Chondrocyte (in vitro differentiated cells): ENCODE measurements at regions not wholly inside any gene's neighbourhood (a gene's known extent, or its start where the extent isn't known, plus 50 kb on each side); places are given as distances from the start of the nearest gene placed in this dataset.

Source experiments
- DNase-seq: peaks from one replicate; pipeline ENCODE4 v3.0.0; 2021; ENCODE audit warnings: mixed read lengths, low spot score
- H3K27ac Mint-ChIP-seq: one replicate; pipeline ENCODE4 v1.8.0; 2021; ENCODE audit warnings: mild to moderate bottlenecking, moderate library complexity, mixed read lengths; ENCODE audit not compliant: unreplicated experiment
- H3K27me3 Mint-ChIP-seq: 2 replicates; pipeline ENCODE4 v1.8.0; 2021; ENCODE audit warnings: low read depth, mixed read lengths
- H3K36me3 Mint-ChIP-seq: 2 replicates; pipeline ENCODE4 v1.8.0; 2021; ENCODE audit warnings: low read depth, mixed read lengths
- H3K4me1 Mint-ChIP-seq: 2 replicates; pipeline ENCODE4 v1.8.0; 2021; ENCODE audit warnings: low read depth, mild to moderate bottlenecking, mixed read lengths
- H3K4me3 Mint-ChIP-seq: one replicate; pipeline ENCODE4 v1.8.0; 2021; ENCODE audit warnings: mild to moderate bottlenecking, moderate library complexity, mixed read lengths; ENCODE audit not compliant: unreplicated experiment
- H3K9me3 Mint-ChIP-seq: 2 replicates; pipeline ENCODE4 v1.8.0; 2021; ENCODE audit warnings: low read depth, mixed read lengths
- CTCF ChIP-seq: fragments of 200-600 bp; sonication (generic); IDR thresholded peaks from 2 replicates; pipeline ENCODE4 v1.5.0; 2021; ENCODE audit warnings: antibody characterized with exemption, mild to moderate bottlenecking, moderate library complexity

DNA sequence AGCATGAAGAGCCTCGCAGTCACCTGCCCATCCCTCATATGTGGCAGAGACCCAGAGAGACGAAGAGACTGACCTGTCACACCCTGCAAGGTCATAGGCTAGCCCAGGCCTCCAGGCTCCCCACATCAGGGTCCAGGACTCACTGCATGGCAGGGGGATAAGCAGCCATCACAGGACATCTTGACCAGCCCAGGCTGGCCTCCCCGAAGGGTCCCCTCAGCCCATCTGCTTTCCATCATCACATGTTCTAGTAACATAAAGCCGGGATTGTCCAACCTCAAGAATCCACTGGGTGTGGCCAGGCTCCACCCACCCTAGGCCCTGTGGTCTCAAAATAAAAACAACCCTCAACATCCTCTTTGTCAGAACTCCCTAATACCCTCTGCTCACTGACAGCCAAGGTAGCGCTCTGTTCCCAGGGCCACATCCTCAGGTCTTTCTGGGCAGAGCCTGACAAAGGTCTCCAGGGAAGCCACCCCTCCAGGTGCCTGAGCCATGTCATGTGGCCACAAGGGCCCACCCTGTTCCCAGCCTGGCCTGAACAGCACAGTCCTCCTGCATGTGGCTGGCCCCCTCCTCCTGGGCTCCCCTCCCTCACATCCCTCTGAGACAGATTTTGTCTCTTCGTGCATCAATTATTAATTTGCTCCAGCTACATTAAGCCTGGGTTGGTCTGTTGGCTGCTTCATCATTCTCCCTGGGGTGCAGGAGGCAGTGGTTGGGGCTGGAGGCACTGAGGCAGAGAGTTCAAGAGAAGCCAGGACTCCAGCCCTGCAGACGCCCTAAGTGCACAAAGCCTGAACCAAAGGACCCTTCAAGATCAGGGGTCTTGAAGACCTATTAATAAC lies 131.8 kb upstream of the UNC5B start:
- peak; percentile 58 for DNase-seq
- H3K4me1 Mint-ChIP-seq: no peaks in the 10 kb centered on the region
- peaks cover 20% of the 10 kb centered on the region for H3K27me3 Mint-ChIP-seq

DNA sequence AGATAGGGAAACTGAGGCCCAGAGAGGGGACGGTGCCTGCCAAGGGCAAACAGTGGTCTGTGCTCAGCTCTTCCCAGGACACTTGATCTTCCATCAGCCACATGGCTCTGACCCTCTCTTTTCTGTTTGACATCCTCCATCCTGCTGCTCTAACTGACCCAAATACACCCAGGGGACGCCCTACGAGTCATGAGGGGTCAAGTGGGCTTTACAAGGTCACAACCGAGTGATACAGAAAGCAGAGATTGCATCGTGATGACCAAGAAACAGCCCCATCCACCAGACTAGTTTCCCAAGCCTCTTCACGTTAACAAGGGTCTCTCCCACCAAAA lies 131.2 kb upstream of the UNC5B start:
- DNase-seq: no peak
- H3K27me3 Mint-ChIP-seq: peaks cover 20% of the 10 kb centered on the region
- TF ChIP-seq CTCF: no peak

More for the DNA sequence above, 131.8 kb upstream of the UNC5B start:
- Mint-ChIP-seq H3K27ac (no peak overlapping the region), H3K36me3 (no peaks in the 10 kb centered on the region), H3K9me3 (no peaks in the 10 kb centered on the region), H3K4me3 (no peak overlapping the region)
- no peak for TF ChIP-seq CTCF

DNA sequence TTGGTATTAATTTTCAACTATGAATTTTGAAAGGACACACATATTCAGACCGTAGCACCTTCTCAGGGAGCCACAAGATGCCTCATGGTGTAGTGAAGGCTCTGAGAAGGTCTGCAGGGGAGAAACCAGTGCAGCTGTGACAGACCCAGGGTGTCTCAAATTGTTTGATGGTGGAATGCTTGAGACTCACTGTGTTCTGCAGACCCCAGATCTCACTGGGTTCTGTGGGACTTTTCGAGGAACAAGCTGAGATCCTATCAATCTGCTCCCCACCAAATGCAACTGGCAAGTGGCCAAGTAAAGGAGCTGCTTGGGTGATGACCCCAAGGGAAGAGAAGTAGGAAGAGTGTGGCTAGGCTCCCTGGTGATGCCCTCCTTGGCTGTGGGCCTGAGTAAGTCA lies 130.5 kb upstream of the UNC5B start:
- DNase-seq: no peak
- H3K27ac Mint-ChIP-seq: no peak overlapping the region

More for the DNA sequence above, 131.2 kb upstream of the UNC5B start:
- Mint-ChIP-seq H3K9me3 (no peaks in the 10 kb centered on the region), H3K4me1 (no peaks in the 10 kb centered on the region), H3K36me3 (no peaks in the 10 kb centered on the region), H3K27ac (no peak overlapping the region), H3K4me3 (no peak overlapping the region)

GRCh38 chr10:71082960-71083715 lies 129.2 kb upstream of the UNC5B start:
- no peak overlapping the region for H3K4me3 Mint-ChIP-seq
- H3K9me3 Mint-ChIP-seq: no peaks in the 10 kb centered on the region
- H3K27me3 Mint-ChIP-seq: peaks cover 6% of the 10 kb centered on the region
- TF ChIP-seq CTCF: no peak
- no peaks in the 10 kb centered on the region for H3K36me3 Mint-ChIP-seq
- DNase-seq: peak; percentile 21
- no peaks in the 10 kb centered on the region for H3K4me1 Mint-ChIP-seq
- H3K27ac Mint-ChIP-seq: no peak overlapping the region

More for the DNA sequence above, 130.5 kb upstream of the UNC5B start:
- no peak for TF ChIP-seq CTCF
- H3K9me3 Mint-ChIP-seq: no peaks in the 10 kb centered on the region
- no peaks in the 10 kb centered on the region for H3K36me3 Mint-ChIP-seq
- H3K4me1 Mint-ChIP-seq: no peaks in the 10 kb centered on the region
- peaks cover 13% of the 10 kb centered on the region for H3K27me3 Mint-ChIP-seq
- no peak overlapping the region for H3K4me3 Mint-ChIP-seq

DNA sequence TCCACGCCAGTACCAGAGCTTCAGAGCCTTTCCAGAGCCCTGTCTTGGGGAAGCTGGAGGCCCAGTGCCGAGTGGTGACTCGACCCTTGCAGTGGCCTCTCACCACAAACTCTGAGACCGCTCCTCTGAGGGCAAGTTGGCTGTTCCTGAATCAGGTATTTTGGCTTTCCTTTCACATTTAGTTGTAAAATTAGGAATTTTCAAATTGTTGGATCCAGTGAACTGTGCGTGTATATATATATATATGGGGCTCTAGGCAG lies 128.7 kb upstream of the UNC5B start:
- no peaks in the 10 kb centered on the region for H3K4me1 Mint-ChIP-seq
- TF ChIP-seq CTCF: no peak
- peaks cover 6% of the 10 kb centered on the region for H3K27me3 Mint-ChIP-seq
- no peaks in the 10 kb centered on the region for H3K9me3 Mint-ChIP-seq
- no peak overlapping the region for H3K4me3 Mint-ChIP-seq
- no peak for DNase-seq
- H3K27ac Mint-ChIP-seq: no peak overlapping the region
- H3K36me3 Mint-ChIP-seq: no peaks in the 10 kb centered on the region
